Subcutaneous abdominal adipose tissue (tissue), 5 donors: ENCODE measurements at regions not wholly inside any gene's neighbourhood (a gene's known extent, or its start where the extent isn't known, plus 50 kb on each side); places are given as distances from the start of the nearest gene placed in this dataset.

ENCODE experiments used
- H3K27ac ChIP-seq: one replicate; pipeline ENCODE4 v1.7.0; 2013; ENCODE audit warnings: low read depth, mild to moderate bottlenecking, inconsistent platforms, low read length, moderate library complexity
- H3K27me3 ChIP-seq, 5 donors: one replicate each; pipeline ENCODE4 v1.7.0; 2013; ENCODE audit warnings: low read length in 5 of 5, inconsistent platforms in 1 of 5; ENCODE audit not compliant: control insufficient read depth in 5 of 5, insufficient read depth in 4 of 5
- H3K36me3 ChIP-seq, 5 donors: one replicate each; pipeline ENCODE4 v1.7.0; 2013; ENCODE audit warnings: low read length in 5 of 5; ENCODE audit not compliant: control insufficient read depth in 5 of 5, insufficient read depth in 5 of 5
- H3K4me1 ChIP-seq, 5 donors: one replicate each; pipeline ENCODE4 v1.7.0; 2013; ENCODE audit warnings: low read length in 5 of 5, mild to moderate bottlenecking in 3 of 5, moderate library complexity in 1 of 5; ENCODE audit not compliant: control insufficient read depth in 5 of 5, insufficient read depth in 5 of 5
- H3K4me3 ChIP-seq, 5 donors: one replicate each; pipeline ENCODE4 v1.7.0; 2013; ENCODE audit warnings: low read length in 5 of 5, low read depth in 1 of 5
- H3K9ac ChIP-seq, 5 donors: one replicate each; pipeline ENCODE4 v1.7.0; 2013; ENCODE audit warnings: low read length in 5 of 5, mild to moderate bottlenecking in 4 of 5, moderate library complexity in 3 of 5
- H3K9me3 ChIP-seq, 5 donors: one replicate each; pipeline ENCODE4 v1.7.0; 2013; ENCODE audit warnings: low read length in 5 of 5; ENCODE audit not compliant: control insufficient read depth in 5 of 5
- donor health status: healthy.
- donor health status: healthy.
- donor health status: healthy.
- donor health status: healthy.
- donor health status: healthy.

DNA sequence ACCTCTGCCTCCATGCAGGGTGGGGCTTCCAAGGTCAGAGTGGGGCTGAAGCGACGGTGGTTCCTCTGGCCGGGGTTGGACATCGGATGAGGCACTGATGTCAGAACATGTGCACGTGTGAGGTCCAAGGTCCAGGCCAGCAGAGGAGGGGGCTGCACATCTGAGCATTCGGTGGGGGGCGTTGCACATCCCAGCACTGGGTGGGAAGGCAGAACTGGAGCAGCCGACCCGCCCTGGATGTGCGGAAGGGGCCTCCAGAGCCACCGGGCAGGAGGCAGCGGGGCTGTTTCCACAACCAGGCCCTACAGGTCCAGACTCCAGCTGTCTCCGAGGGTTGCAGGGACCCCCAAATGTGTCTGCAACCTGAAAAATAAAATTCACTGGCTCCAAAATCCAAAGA lies 271.0 kb downstream of the CTTN start:
- H3K9ac ChIP-seq: no peak overlapping the region
- no peaks in the 10 kb centered on the region for H3K9me3 ChIP-seq
- peaks cover 0 to 19% (median 3%) of the 10 kb centered on the region in 5 donors for H3K4me1 ChIP-seq
- no peaks in the 10 kb centered on the region for H3K36me3 ChIP-seq
- H3K27me3 ChIP-seq: peaks cover 14 to 44% (median 31%) of the 10 kb centered on the region in 5 donors
- H3K27ac ChIP-seq: no peak overlapping the region
- no peak overlapping the region for H3K4me3 ChIP-seq

DNA sequence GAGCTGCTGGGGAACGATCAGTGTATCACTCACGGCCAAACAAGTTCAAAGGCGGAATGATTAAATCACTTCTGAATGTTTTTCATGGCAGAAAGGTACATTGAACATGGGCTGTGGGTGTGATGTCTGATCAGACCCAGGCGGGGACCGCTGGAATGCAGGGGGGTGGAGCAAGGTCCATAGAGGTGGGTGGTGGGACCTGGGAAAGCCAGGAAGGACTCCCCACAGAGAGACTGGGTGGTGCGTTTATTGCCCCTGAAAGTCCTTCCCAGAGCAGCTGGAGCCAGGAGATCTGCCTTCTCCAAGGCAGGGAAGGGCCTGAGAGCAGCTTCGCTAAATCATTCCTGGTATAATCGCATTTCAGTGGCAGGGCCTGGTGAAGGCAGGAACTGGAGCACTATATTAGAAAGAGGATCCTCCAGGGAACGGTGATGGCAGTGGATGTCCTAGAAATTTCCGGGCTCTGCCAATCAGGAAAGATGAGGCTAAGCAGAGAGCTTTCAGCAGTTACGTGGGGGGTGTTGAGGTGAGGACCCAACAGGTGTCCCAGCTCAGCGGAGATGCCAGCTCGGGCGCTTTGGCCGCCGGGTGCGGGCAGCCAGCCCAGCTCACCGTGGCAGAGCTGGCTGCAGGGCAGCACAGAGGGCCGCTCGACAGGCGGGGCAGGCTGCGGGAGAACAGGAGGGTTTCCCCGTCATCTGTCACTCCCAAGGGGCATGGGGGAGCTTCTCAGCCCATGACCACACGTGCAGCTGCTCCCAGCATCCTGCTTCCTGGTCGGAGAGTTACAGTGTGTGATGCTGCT lies 271.7 kb downstream of the CTTN start:
- no peak overlapping the region for H3K9ac ChIP-seq
- H3K4me3 ChIP-seq: no peak overlapping the region
- H3K36me3 ChIP-seq: no peaks in the 10 kb centered on the region
- no peaks in the 10 kb centered on the region for H3K9me3 ChIP-seq
- H3K27me3 ChIP-seq: peaks cover 13 to 38% (median 28%) of the 10 kb centered on the region in 5 donors
- H3K4me1 ChIP-seq: peaks cover 0 to 19% (median 3%) of the 10 kb centered on the region in 5 donors
- H3K27ac ChIP-seq: no peak overlapping the region

DNA sequence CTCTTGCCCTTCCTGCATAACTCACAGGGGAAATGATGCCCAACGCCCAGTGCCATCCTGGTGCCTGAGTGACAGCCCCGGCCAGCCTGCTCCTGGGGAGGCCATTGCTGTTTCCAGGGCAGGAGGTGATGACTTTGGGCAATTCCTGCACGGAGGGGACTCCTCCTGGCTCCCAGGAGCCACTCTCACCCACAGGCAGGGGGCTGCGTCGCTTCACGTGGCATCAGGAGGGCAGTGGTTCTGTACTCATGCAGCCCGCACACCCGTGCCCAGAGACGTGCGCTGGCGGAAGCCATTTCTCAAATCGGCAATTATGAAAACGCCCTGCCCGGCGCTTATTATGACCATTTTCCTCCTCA lies 272.3 kb downstream of the CTTN start:
- Histone ChIP-seq H3K27ac (no peak overlapping the region), H3K9me3 (no peaks in the 10 kb centered on the region), H3K27me3 (peaks cover 11 to 38% (median 25%) of the 10 kb centered on the region in 5 donors), H3K4me3 (no peak overlapping the region), H3K36me3 (no peaks in the 10 kb centered on the region), H3K9ac (no peak overlapping the region), H3K4me1 (peaks cover 0 to 19% (median 3%) of the 10 kb centered on the region in 5 donors)

DNA sequence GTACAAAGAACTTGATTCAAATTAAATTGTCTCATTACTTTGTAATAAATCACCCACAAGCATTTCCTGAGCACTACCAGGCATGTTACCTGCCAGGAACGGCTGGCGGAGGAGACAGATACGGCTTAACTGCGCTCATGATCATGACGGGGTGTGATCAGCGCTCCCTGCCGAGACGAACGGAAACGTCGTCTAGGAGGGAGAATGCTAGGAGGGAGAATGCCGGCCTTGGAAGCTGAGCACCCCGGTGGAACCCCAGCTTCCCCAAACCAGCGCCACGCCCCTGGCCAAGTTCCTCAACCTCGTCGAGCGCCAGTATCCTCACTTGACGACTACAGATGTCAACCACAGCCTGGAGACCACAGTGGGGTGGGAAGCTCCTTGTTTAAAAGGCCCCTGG lies 272.8 kb downstream of the CTTN start:
- peaks cover 8 to 38% (median 24%) of the 10 kb centered on the region in 5 donors for H3K27me3 ChIP-seq
- H3K27ac ChIP-seq: no peak overlapping the region
- H3K4me1 ChIP-seq: peaks cover 0 to 19% (median 3%) of the 10 kb centered on the region in 5 donors
- H3K9me3 ChIP-seq: peaks cover 0 to 2% (median 0%) of the 10 kb centered on the region in 5 donors
- no peak overlapping the region for H3K4me3 ChIP-seq
- no peak overlapping the region for H3K9ac ChIP-seq
- H3K36me3 ChIP-seq: no peaks in the 10 kb centered on the region

DNA sequence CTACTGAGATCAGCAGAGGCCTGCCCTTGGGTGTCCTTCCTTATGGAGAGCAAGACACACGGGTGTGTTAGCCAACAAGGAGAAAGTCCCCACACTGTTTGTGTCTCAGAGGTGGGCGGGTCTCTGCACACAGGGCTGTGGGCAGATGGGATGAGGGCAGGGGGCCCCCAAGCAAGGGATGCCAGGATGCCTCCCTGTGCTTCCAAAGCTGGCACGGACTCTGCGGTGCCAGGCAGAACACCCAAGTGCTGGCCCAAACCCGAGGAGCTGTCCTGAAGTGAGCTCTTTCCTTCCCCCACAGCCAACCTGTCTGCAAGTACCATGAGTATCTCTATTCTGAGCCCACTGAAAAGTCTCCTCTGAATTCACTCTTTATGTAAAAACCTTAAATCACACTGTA lies 273.3 kb downstream of the CTTN start:
- no peak overlapping the region for H3K4me3 ChIP-seq

DNA sequence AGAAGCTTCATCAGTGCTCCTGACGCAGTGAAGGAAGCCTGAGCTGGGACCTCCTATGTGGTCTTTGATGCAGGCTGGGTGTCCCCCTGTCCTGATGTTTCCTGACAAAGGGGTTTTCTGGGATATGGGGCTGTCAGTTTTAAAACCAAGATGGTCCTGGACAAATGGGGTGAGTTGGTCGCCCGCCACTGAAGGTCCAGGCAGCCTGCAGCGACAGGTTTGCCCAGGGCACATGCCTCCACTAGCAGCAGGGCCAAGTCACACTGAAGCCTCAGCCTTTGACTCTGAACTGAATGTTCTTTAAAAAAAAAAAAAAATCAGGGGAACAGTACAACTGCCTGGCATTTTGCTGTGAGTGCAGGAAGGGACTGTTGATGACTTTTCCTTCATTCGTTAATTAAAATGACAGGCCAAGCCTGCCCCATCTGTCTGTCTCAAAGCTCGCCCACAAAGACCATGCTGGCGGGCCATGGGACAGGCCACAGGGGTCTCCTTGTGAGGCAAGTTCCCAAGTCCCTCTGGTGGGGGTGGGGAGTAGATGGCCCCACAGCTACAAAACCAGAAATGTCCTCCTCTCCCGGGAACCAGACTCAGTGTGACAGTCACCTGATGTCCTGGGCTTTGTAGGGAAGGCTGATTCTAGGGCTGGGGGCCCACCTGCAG lies 274.8 kb downstream of the CTTN start:
- no peaks in the 10 kb centered on the region for H3K36me3 ChIP-seq
- H3K4me1 ChIP-seq: peaks cover 0 to 19% (median 3%) of the 10 kb centered on the region in 5 donors
- H3K27ac ChIP-seq: no peak overlapping the region
- no peak overlapping the region for H3K4me3 ChIP-seq
- peaks cover 3 to 22% (median 19%) of the 10 kb centered on the region in 5 donors for H3K27me3 ChIP-seq
- no peak overlapping the region for H3K9ac ChIP-seq
- H3K9me3 ChIP-seq: peaks cover 0 to 2% (median 0%) of the 10 kb centered on the region in 5 donors

More for the DNA sequence above, 273.3 kb downstream of the CTTN start:
- peaks cover 4 to 33% (median 20%) of the 10 kb centered on the region in 5 donors for H3K27me3 ChIP-seq
- H3K4me1 ChIP-seq: peaks cover 0 to 19% (median 3%) of the 10 kb centered on the region in 5 donors
- H3K36me3 ChIP-seq: no peaks in the 10 kb centered on the region
- H3K9ac ChIP-seq: no peak overlapping the region
- H3K27ac ChIP-seq: no peak overlapping the region
- H3K9me3 ChIP-seq: peaks cover 0 to 2% (median 0%) of the 10 kb centered on the region in 5 donors

DNA sequence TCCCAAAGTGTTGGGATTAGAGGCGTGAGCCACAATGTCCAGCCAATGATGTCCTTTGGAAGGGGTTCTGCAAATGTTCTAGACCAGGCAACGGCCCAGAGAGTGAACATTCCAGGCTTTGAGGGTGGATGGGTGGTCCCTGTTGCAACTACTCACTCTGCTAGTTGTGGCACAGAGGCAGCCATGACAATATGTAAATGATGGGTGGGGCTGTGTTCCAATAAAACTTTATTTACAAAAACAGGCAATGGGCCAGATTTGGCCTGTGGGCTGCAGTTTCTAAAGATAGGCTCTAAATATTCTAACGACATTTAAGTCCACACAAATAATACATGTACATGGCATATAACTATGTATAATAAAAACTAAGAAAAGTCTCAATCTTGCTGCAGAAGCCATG lies 276.3 kb downstream of the CTTN start:
- Histone ChIP-seq H3K27me3 (peaks cover 3 to 11% (median 6%) of the 10 kb centered on the region in 5 donors), H3K4me3 (no peak overlapping the region), H3K36me3 (no peaks in the 10 kb centered on the region), H3K9ac (no peak overlapping the region), H3K27ac (no peak overlapping the region), H3K9me3 (peaks cover 0 to 2% (median 0%) of the 10 kb centered on the region in 5 donors), H3K4me1 (peaks cover 0 to 19% (median 3%) of the 10 kb centered on the region in 5 donors)

DNA sequence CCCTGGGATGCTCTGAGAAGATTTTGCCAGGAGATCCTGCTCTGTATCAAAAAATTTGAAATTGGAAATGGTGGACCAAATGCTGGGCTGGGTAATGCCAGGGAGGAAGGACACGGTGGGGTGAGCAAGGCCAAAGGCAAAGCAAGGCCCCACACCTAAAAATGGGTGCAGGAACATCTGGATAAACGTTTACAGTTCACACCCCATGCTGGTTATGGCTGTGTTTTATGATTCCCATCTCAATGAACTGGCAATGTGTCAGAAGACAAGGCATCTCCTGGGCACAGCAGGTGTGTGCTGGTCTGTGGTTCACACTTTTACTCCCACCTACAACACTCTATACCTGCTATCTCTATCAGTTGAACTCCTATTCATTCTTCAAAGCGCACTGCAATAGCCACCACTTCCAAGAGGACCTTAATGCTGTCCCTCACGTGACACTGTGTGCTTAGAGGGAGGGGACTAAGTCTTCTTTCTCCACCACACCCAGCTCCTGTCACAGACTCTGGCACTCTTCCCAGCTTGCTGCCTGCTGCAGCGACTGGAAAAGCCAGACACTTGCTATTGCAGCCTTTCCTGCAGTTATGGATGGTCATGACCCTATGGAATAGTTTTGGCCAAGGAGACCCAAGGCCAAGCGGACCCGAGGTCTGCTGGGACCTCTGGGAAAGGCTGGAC lies 277.5 kb downstream of the CTTN start:
- Histone ChIP-seq H3K4me1 (peaks cover 0 to 13% (median 0%) of the 10 kb centered on the region in 5 donors), H3K9ac (no peak overlapping the region), H3K4me3 (no peak overlapping the region), H3K27me3 (peaks cover 0 to 5% (median 2%) of the 10 kb centered on the region in 5 donors), H3K36me3 (no peaks in the 10 kb centered on the region), H3K9me3 (peaks cover 0 to 2% (median 0%) of the 10 kb centered on the region in 5 donors), H3K27ac (no peak overlapping the region)

DNA sequence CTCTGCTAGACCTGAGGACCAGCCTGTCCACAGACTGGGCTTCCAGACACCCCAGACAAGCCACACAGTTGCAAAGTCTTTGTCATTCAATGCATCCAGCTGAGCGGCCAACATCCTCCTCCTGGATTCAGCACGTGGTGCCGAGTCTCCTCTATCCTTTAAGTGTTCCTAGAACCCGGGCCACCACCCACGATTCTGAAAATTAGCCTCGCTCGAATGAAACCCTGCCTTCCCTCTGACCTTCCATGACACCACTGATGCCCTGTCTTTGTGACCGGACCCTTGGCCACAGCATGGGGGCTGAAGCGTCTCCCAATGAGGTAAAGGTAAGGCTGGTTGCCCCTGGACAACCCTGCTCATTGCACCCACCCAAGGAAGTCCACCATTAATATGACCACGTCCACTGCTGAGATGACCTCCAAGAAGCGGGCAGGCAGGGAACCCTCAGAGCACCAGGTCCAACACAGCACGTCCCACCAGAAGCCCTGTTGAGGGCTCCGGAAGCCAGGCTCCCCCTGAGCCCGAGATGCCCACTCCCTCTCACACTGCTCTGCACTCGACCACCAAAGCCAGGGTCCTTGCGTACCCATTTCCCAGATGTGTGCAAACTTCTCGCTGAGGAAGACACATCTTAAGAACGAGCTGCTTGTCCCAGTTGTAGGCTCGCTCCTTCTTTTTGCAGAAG lies 279.0 kb downstream of the CTTN start:
- Histone ChIP-seq H3K9me3 (peaks cover 0 to 2% (median 0%) of the 10 kb centered on the region in 5 donors), H3K27me3 (peaks cover 0 to 7% (median 3%) of the 10 kb centered on the region in 5 donors), H3K4me3 (no peak overlapping the region)

More for the DNA sequence above, 279.0 kb downstream of the CTTN start:
- H3K4me1 ChIP-seq: peaks cover 0 to 7% (median 0%) of the 10 kb centered on the region in 5 donors
- H3K9ac ChIP-seq: no peak overlapping the region
- H3K27ac ChIP-seq: no peak overlapping the region
- no peaks in the 10 kb centered on the region for H3K36me3 ChIP-seq
